ENCODE measurements at regions not wholly inside any gene's neighbourhood (a gene's known extent, or its start where the extent isn't known, plus 50 kb on each side); places are given as distances from the start of the nearest gene placed in this dataset.
"Not testable (repeated sequence)": the region's sequence is repeated elsewhere in the genome, so short reads cannot be mapped to it uniquely, and the experiment has no call there.

GRCh38 chr6:27098956-27099355 lies 148.5 kb upstream of the PRSS16 start:
- no peaks in the 10 kb centered on the region for H3K9me3 ChIP-seq

GRCh38 chr6:27100921-27101320 lies 146.6 kb upstream of the PRSS16 start:
- no peaks in the 10 kb centered on the region for H3K36me3 ChIP-seq (replicated peaks)
- no peak for DNase-seq (ENCODE audit: low spot score in 2 of 2)
- in situ Hi-C loops (cut with MboI; ENCODE audit: low sequenced_read_pairs) = no loop called here
- H3K27me3 ChIP-seq (ENCODE audit: low read depth) = no peaks in the 10 kb centered on the region
- H3K9me3 ChIP-seq = no peaks in the 10 kb centered on the region
- no peak overlapping the region for H3K4me3 ChIP-seq
- no peaks in the 10 kb centered on the region for H3K4me1 ChIP-seq

More at GRCh38 chr6:27098956-27099355, 148.5 kb upstream of the PRSS16 start:
- in situ Hi-C loops (cut with MboI; ENCODE audit: low sequenced_read_pairs) = no loop called here
- no peaks in the 10 kb centered on the region for H3K27me3 ChIP-seq (ENCODE audit: low read depth)
- H3K4me3 ChIP-seq = no peak overlapping the region
- no peaks in the 10 kb centered on the region for H3K4me1 ChIP-seq
- no peak for DNase-seq (ENCODE audit: low spot score in 2 of 2)
- H3K36me3 ChIP-seq (replicated peaks) = no peaks in the 10 kb centered on the region

DNA sequence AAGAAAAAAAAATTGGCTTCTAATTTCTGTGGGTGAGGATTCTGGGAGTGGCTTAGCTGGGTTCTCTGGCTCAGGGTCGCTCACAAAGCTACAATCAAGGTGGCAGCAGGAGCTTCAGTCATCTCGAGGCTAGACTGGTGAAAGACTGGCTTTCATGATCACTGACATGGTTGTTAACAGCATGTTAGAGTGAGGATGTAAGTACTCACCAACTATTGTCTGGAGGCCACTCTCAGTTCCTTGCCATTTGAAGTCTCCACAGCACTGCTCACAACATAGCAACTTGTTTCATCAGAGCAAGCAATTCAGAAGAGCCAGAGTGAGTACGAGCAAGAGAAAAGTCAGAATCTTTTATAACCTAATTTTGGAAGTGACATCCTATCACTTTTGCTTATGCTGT lies 145.7 kb upstream of the PRSS16 start:
- DNase-seq (ENCODE audit: low spot score in 2 of 2) = no peak
- in situ Hi-C loops (cut with MboI; ENCODE audit: low sequenced_read_pairs) = no loop called here

DNA sequence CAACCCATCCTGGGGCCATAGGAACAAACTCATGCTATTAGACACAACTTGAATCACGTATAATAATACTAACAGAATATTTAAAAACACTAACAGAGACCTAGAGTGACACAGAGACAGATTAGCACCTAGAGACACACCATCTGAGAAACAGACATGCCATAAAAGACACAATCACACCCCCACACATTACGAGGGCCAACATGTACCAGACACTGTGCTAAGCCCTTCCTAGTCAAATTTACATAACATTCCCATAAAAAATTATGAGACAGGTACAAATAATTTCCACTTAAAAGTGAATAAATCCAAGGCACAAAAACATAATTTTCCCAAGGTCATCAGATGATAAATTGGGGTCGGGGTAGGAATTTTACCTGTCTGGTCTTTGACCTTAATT lies 141.1 kb upstream of the PRSS16 start:
- in situ Hi-C loops (cut with MboI; ENCODE audit: low sequenced_read_pairs) = no loop called here
- Histone ChIP-seq H3K36me3 (replicated peaks) (no peaks in the 10 kb centered on the region), H3K4me3 (no peak overlapping the region), H3K9me3 (no peaks in the 10 kb centered on the region), H3K4me1 (no peaks in the 10 kb centered on the region), H3K27me3 (ENCODE audit: low read depth) (no peaks in the 10 kb centered on the region)
- DNase-seq (ENCODE audit: low spot score in 2 of 2) = no peak

More for the DNA sequence above, 145.7 kb upstream of the PRSS16 start:
- no peaks in the 10 kb centered on the region for H3K36me3 ChIP-seq (replicated peaks)
- no peaks in the 10 kb centered on the region for H3K27me3 ChIP-seq (ENCODE audit: low read depth)
- H3K4me3 ChIP-seq = no peak overlapping the region
- no peaks in the 10 kb centered on the region for H3K4me1 ChIP-seq
- no peaks in the 10 kb centered on the region for H3K9me3 ChIP-seq

DNA sequence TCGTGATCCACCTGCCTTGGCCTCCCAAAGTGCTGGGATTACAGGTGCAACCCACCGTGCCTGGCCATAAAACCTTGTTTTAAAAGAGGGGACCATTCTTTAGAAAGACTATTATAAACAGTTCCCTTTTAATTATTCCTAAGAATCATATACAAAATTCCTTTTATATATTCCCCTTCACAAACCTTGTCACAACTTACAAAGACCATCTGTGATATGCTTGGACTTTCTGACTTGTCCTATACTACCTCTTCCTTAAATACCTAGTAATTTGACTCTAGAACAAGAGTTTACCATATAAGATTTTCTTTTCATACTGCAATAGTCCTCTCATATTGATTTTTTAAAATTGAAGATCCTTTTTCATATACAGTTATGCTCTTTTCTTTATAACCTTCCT lies 135.8 kb upstream of the PRSS16 start:
- peaks cover 6% of the 10 kb centered on the region; the same call in 1 of the 2 replicates for H3K9me3 ChIP-seq
- no peaks in the 10 kb centered on the region for H3K4me1 ChIP-seq
- H3K27me3 ChIP-seq (ENCODE audit: low read depth) = no peaks in the 10 kb centered on the region
- DNase-seq (ENCODE audit: low spot score in 2 of 2) = no peak
- H3K36me3 ChIP-seq (replicated peaks) = no peaks in the 10 kb centered on the region
- no peak overlapping the region for H3K4me3 ChIP-seq
- in situ Hi-C loops (cut with MboI; ENCODE audit: low sequenced_read_pairs) = no loop called here

DNA sequence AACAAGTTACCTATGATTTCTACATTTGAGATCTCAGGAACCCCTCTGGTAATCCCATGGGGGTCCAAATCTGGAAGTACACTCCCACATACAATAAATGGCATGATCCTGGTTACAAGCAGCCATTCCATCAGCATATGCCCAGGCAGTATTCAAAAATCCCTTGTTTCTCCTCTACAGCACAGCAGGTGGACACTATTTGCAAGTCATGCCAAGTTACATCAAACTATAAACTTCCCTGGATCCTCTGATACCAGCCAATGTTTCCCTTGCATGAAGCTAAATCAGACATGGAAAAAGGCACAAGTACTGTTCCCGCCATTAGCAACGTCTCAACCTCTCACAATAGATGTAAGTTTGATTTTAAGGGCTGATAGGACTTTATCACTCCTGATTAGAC lies 134.5 kb upstream of the PRSS16 start:
- in situ Hi-C loops (cut with MboI; ENCODE audit: low sequenced_read_pairs) = no loop called here
- no peak for DNase-seq (ENCODE audit: low spot score in 2 of 2)

DNA sequence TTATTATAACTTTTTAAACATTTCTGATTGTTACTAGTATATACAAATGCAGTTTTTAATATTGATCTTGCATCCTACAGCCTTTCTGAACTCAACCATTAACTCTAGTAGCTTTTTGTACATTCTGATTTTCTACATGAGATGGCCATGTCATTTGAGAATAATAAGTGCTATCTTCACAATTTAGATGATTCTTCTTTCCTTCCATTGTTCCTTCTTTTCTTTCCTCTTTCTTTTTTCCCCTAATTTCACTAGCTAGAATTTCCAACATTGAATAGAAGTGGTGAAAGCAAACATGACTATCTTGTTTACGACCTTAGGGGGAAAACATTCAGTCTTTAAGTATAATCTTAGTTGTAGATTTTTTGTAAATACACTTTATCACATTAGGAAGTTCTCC lies 128.2 kb upstream of the PRSS16 start:
- H3K36me3 ChIP-seq (replicated peaks) = no peaks in the 10 kb centered on the region
- in situ Hi-C loops (cut with MboI; ENCODE audit: low sequenced_read_pairs) = no loop called here
- DNase-seq (ENCODE audit: low spot score in 2 of 2) = no peak
- no peaks in the 10 kb centered on the region for H3K27me3 ChIP-seq (ENCODE audit: low read depth)
- H3K4me3 ChIP-seq = no peak overlapping the region
- no peaks in the 10 kb centered on the region; the same call in 1 of the 2 replicates for H3K9me3 ChIP-seq
- H3K4me1 ChIP-seq = no peaks in the 10 kb centered on the region

More for the DNA sequence above, 134.5 kb upstream of the PRSS16 start:
- no peaks in the 10 kb centered on the region for H3K27me3 ChIP-seq (ENCODE audit: low read depth)
- no peaks in the 10 kb centered on the region for H3K4me1 ChIP-seq
- no peak overlapping the region for H3K4me3 ChIP-seq
- peaks cover 6% of the 10 kb centered on the region; the same call in 1 of the 2 replicates for H3K9me3 ChIP-seq
- no peaks in the 10 kb centered on the region for H3K36me3 ChIP-seq (replicated peaks)

GRCh38 chr6:27119761-27120160 lies 127.7 kb upstream of the PRSS16 start:
- Histone ChIP-seq H3K4me3 (no peak overlapping the region), H3K9me3 (no peaks in the 10 kb centered on the region; the same call in 1 of the 2 replicates), H3K4me1 (no peaks in the 10 kb centered on the region), H3K27me3 (ENCODE audit: low read depth) (no peaks in the 10 kb centered on the region), H3K36me3 (replicated peaks) (no peaks in the 10 kb centered on the region)
- in situ Hi-C loops (cut with MboI; ENCODE audit: low sequenced_read_pairs) = no loop called here
- no peak for DNase-seq (ENCODE audit: low spot score in 2 of 2)

DNA sequence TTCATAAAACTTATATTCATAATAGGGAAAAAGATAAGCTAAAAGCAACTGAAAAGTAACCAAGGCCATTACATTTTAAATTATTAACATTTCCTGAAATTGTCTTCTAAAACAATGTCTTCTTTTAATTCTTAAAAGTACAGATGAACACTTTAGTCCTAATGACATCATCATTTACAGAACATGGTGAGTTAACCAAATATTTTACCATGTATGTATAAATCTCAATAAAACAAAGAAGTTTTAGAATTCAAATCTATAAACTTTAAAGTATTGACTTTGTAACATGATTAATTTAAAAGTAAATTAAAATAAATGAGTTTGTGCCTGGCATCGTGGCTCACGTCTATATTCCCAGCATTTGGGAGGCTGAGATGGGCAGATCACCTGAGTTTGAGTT lies 125.9 kb upstream of the PRSS16 start:
- H3K36me3 ChIP-seq (replicated peaks) = no peaks in the 10 kb centered on the region
- no peak overlapping the region for H3K4me3 ChIP-seq
- H3K27me3 ChIP-seq (ENCODE audit: low read depth) = no peaks in the 10 kb centered on the region
- in situ Hi-C loops (cut with MboI; ENCODE audit: low sequenced_read_pairs) = no loop called here
- H3K4me1 ChIP-seq = no peaks in the 10 kb centered on the region
- no peak for DNase-seq (ENCODE audit: low spot score in 2 of 2)
- no peaks in the 10 kb centered on the region; the same call in 1 of the 2 replicates for H3K9me3 ChIP-seq

DNA sequence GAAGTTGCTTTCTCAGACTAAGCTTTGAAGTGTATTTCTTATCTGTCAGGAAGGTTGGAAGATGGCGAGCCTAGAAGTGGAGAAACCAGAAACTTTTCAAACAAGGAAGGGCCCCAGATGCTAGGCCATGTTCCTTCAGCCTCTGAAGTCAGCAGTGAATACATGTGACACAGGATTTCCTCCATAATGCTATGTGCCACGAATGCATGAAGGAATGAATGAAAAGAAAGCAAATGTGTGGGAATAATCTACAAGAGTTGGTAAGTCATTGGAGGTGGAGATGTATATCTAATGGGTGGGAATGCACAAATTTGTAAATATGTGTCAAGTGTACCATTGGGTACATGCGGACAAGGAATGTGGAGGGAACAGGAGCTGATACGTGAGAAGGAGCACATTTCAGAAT lies 123.2 kb upstream of the PRSS16 start:
- H3K27me3 ChIP-seq (ENCODE audit: low read depth) = no peaks in the 10 kb centered on the region
- H3K9me3 ChIP-seq = no peaks in the 10 kb centered on the region; the same call in 1 of the 2 replicates
- no peaks in the 10 kb centered on the region for H3K36me3 ChIP-seq (replicated peaks)
- peaks cover 13% of the 10 kb centered on the region for H3K4me1 ChIP-seq
- in situ Hi-C loops (cut with MboI; ENCODE audit: low sequenced_read_pairs) = no loop called here
- no peak for DNase-seq (ENCODE audit: low spot score in 2 of 2)
- no peak overlapping the region for H3K4me3 ChIP-seq

DNA sequence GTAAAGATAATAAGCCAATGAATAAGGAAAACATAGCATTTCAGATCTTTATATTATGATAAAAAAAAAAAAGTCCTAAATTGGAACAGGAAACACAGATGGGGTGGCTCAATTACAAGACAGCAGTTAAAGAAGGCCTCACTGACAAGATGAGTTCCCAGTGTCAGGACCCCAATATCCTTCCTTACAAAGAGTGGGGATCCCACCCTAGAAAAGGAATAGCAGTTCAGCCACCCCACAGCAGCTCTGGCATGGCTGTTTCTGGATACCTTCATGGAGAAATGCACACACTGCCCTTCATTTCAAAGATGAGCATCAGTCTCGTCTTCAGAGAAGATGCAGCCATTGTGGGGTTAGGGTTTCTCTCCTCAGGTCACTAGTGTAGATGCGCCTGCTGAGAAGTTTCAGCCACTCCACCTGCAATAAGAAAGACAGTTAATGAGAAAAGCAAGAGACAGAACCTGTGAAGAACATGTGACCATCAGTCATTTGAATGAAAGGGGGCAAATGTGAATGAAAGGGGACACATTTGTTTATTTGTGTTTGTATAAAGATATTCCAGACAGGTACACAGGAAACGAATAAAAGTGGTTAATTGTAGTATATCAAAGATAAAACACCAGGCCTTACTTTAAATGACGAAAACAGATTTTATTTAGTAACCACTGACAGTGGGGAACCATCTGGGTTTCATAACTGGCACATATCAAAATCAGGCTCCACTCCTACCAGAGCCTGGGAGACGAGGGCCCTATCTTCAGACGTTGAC lies 121.3 kb upstream of the PRSS16 start:
- in situ Hi-C loops (cut with MboI; ENCODE audit: low sequenced_read_pairs) = no loop called here
- H3K27me3 ChIP-seq (ENCODE audit: low read depth) = no peaks in the 10 kb centered on the region
- peaks cover 32% of the 10 kb centered on the region for H3K4me1 ChIP-seq
- no peak overlapping the region for H3K4me3 ChIP-seq
- H3K36me3 ChIP-seq (replicated peaks) = no peaks in the 10 kb centered on the region
- no peak for DNase-seq (ENCODE audit: low spot score in 2 of 2)
- no peaks in the 10 kb centered on the region; the same call in 1 of the 2 replicates for H3K9me3 ChIP-seq

- in situ Hi-C loops (cut with MboI; ENCODE audit: low sequenced_read_pairs) = no loop called here
- no peaks in the 10 kb centered on the region for H3K36me3 ChIP-seq (replicated peaks)
- H3K4me3 ChIP-seq = peak overlapping the region; percentile 7
- no peaks in the 10 kb centered on the region for H3K27me3 ChIP-seq (ENCODE audit: low read depth)
- no peaks in the 10 kb centered on the region; the same call in 1 of the 2 replicates for H3K9me3 ChIP-seq
- peaks cover 32% of the 10 kb centered on the region for H3K4me1 ChIP-seq
- DNase-seq (ENCODE audit: low spot score in 2 of 2) = peak; percentile 85 to 92
These were observed 120.5 kb upstream of the PRSS16 start for GRCh38 chr6:27126815-27127537.

DNA sequence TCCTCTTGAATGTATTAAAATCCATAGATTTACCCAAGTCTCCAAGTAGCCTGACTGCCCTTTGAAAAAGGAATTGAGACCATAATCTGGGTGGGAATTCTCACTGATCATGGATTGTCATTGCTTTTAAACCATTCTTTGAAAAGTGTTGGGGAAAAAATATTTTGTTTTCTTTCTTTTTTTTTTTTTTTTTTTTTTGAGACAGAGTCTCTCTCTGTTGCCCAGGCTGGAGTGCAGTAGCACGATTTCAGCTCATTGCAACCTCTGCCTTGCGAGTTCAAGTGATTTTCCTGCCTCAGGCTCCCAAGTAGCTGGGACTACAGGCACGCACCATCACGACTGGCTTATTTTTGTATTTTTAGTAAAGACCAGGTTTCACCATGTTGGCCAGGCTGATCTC lies 119.6 kb upstream of the PRSS16 start:
- DNase-seq (ENCODE audit: low spot score in 2 of 2); in situ Hi-C loops (cut with MboI; ENCODE audit: low sequenced_read_pairs): not testable (repeated sequence)
- peaks cover 32% of the 10 kb centered on the region for H3K4me1 ChIP-seq

More for the DNA sequence above, 119.6 kb upstream of the PRSS16 start:
- not testable (repeated sequence) for H3K4me3 ChIP-seq; H3K27me3 ChIP-seq (ENCODE audit: low read depth); H3K36me3 ChIP-seq (replicated peaks); H3K9me3 ChIP-seq

Data from HAP-1 (cell line).